Esophagus muscularis mucosa (tissue), 4 donors: ENCODE measurements at regions not wholly inside any gene's neighbourhood (a gene's known extent, or its start where the extent isn't known, plus 50 kb on each side); places are given as distances from the start of the nearest gene placed in this dataset.

Experiments used
- DNase-seq: peaks from one replicate; pipeline ENCODE4 v3.0.0-alpha.2; 2017; ENCODE audit errors: extremely low spot score
- H3K27ac ChIP-seq, 4 donors: fragments of 200-600 bp; sonication (generic); replicated peaks in 1 of 4; 1 replicate in 3 of 4; 2 replicates in 1 of 4; pipeline ENCODE4 v1.5.1; 2016 to 2019; ENCODE audit warnings: mild to moderate bottlenecking in 1 of 4
- H3K27me3 ChIP-seq, 4 donors: fragments of 200-600 bp; sonication (generic); one replicate each; pipeline versions ENCODE4 v1.5.1 to v1.6.0; 2016 to 2019
- H3K36me3 ChIP-seq, 4 donors: fragments of 200-600 bp; sonication (generic); one replicate each; pipeline ENCODE4 v1.5.1; 2016 to 2019
- H3K4me1 ChIP-seq, 4 donors: fragments of 200-600 bp; sonication (generic); one replicate each; pipeline ENCODE4 v1.5.1; 2016 to 2019
- H3K4me3 ChIP-seq, 4 donors: fragments of 200-600 bp; sonication (generic); 1 replicate in 2 of 4; 2 replicates in 2 of 4; pipeline ENCODE4 v1.5.1; 2016 to 2019; ENCODE audit warnings: mild to moderate bottlenecking in 4 of 4, moderate library complexity in 1 of 4
- H3K9me3 ChIP-seq, 4 donors: fragments of 200-600 bp; sonication (generic); 1 replicate in 3 of 4; 2 replicates in 1 of 4; pipeline ENCODE4 v1.5.1; 2016 to 2019
- EP300 ChIP-seq: sonication (generic); formaldehyde crosslinking; IDR thresholded peaks from one replicate; pipeline ENCODE4 v1.6.1; 2017; ENCODE audit warnings: antibody characterized with exemption
- POLR2A ChIP-seq: fragments of 450-650 bp; IDR thresholded peaks from one replicate; pipeline ENCODE4 v1.6.1; 2017; ENCODE audit warnings: antibody characterized with exemption, moderate library complexity, mild to moderate bottlenecking, low read depth
- POLR2AphosphoS5 ChIP-seq, 2 donors: sonication (generic); formaldehyde crosslinking; IDR thresholded peaks; one replicate each; pipeline ENCODE4 v1.6.1; 2017; ENCODE audit warnings: antibody characterized with exemption in 2 of 2
- WGBS: methylation state at CpG from one replicate; pipeline ENCODE4 v1.1.5; 2018; 5-methylcytosine and 5-hydroxymethylcytosine counted together
- intact Hi-C: fragments of 100-400 bp; cut with DNase I; formaldehyde crosslinking; loops from one replicate; pipeline ENCODE4 v1.15.1; 2023
- TF ChIP-seq, protein P1 (sequence below), 3 experiments: fragments of 200-600 bp in 2 of 3; fragments of 450-650 bp in 1 of 3; sonication (generic) in 2 of 3; IDR thresholded peaks; one replicate each; pipeline ENCODE4 v1.5.1; 2017 to 2019; ENCODE audit warnings: antibody characterized with exemption in 3 of 3, mild to moderate bottlenecking in 2 of 3, moderate library complexity in 1 of 3

GRCh38 chr14:38469156-38469555 lies 213.3 kb upstream of the CLEC14A start:
- TF ChIP-seq, protein P1, sequence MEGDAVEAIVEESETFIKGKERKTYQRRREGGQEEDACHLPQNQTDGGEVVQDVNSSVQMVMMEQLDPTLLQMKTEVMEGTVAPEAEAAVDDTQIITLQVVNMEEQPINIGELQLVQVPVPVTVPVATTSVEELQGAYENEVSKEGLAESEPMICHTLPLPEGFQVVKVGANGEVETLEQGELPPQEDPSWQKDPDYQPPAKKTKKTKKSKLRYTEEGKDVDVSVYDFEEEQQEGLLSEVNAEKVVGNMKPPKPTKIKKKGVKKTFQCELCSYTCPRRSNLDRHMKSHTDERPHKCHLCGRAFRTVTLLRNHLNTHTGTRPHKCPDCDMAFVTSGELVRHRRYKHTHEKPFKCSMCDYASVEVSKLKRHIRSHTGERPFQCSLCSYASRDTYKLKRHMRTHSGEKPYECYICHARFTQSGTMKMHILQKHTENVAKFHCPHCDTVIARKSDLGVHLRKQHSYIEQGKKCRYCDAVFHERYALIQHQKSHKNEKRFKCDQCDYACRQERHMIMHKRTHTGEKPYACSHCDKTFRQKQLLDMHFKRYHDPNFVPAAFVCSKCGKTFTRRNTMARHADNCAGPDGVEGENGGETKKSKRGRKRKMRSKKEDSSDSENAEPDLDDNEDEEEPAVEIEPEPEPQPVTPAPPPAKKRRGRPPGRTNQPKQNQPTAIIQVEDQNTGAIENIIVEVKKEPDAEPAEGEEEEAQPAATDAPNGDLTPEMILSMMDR (IDR thresholded peaks at IDR 0.05), result no peak
- TF ChIP-seq EP300, result no peak
- Histone ChIP-seq H3K27me3 (no peaks in the 10 kb centered on the region), H3K4me3 (no peak overlapping the region), H3K9me3 (peaks cover 0 to 4% (median 0%) of the 10 kb centered on the region in 4 donors), H3K4me1 (no peaks in the 10 kb centered on the region), H3K27ac (no peak overlapping the region), H3K36me3 (no peaks in the 10 kb centered on the region)
- intact Hi-C loops, result no loop called here
- 77% methylated on average over 2 of the region's 2 CpGs for WGBS
- no peak for DNase-seq

DNA sequence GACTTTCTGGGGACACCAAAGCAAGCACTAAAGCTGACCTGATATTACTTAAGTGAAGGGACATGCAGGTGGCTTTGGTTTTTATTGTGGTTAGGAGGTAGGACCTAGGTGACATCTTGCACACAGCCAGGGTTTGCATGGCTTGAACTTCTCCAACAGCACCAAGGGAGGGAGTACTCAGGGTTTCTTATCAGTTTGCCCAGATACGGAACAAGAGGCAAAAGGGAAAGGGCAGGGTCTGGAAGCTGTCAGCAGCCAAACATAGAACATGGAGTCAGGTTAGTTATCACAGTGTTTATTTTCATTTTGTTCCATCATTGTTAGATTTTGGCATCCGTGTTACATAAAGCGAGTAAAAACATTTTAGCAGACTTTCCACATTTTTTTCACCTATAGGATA lies 186.3 kb upstream of the CLEC14A start:
- Histone ChIP-seq H3K4me1 (no peaks in the 10 kb centered on the region), H3K9me3 (peaks cover 0 to 36% (median 18%) of the 10 kb centered on the region in 4 donors), H3K4me3 (no peak overlapping the region), H3K36me3 (no peaks in the 10 kb centered on the region), H3K27ac (no peak overlapping the region), H3K27me3 (no peaks in the 10 kb centered on the region)
- 28% methylated on average over 3 of the region's 3 CpGs for WGBS
- DNase-seq, result no peak
- TF ChIP-seq, protein P1 (IDR thresholded peaks at IDR 0.05), result no peak
- peak in 1 of 2 donors; percentile 13 for TF ChIP-seq POLR2AphosphoS5 (IDR thresholded peaks at IDR 0.05)
- intact Hi-C loops, result no loop called here

GRCh38 chr14:38432186-38432585 lies 176.3 kb upstream of the CLEC14A start:
- no peak for DNase-seq
- WGBS, result 78% methylated on average over 2 of the region's 2 CpGs
- H3K36me3 ChIP-seq, result no peaks in the 10 kb centered on the region
- H3K9me3 ChIP-seq, result no peaks in the 10 kb centered on the region
- intact Hi-C loops, result no loop called here
- TF ChIP-seq EP300 (no peak), POLR2A (no peak), POLR2AphosphoS5 (IDR thresholded peaks at IDR 0.05) (no peak)
- TF ChIP-seq, protein P1 (IDR thresholded peaks at IDR 0.05), result no peak
- H3K27me3 ChIP-seq, result no peaks in the 10 kb centered on the region
- H3K4me3 ChIP-seq, result no peak overlapping the region
- H3K27ac ChIP-seq, result no peak overlapping the region
- H3K4me1 ChIP-seq, result no peaks in the 10 kb centered on the region

- H3K36me3 ChIP-seq, result no peaks in the 10 kb centered on the region
- H3K9me3 ChIP-seq, result no peaks in the 10 kb centered on the region
- no peaks in the 10 kb centered on the region for H3K4me1 ChIP-seq
- H3K27ac ChIP-seq, result no peak overlapping the region
- no peaks in the 10 kb centered on the region for H3K27me3 ChIP-seq
- intact Hi-C loops, result no loop called here
- WGBS, result 85% methylated on average over 4 of the region's 4 CpGs
- TF ChIP-seq, protein P1 (IDR thresholded peaks at IDR 0.05), result no peak
- no peak for TF ChIP-seq POLR2A
- no peak for TF ChIP-seq EP300
- TF ChIP-seq POLR2AphosphoS5 (IDR thresholded peaks at IDR 0.05), result no peak
- DNase-seq, result no peak
- no peak overlapping the region for H3K4me3 ChIP-seq
These were observed 175.3 kb upstream of the CLEC14A start for GRCh38 chr14:38431156-38431555.

- no peak for TF ChIP-seq EP300
- TF ChIP-seq, protein P1 (IDR thresholded peaks at IDR 0.05), result no peak
- intact Hi-C loops, result no loop called here
- no peak overlapping the region for H3K27ac ChIP-seq
- H3K9me3 ChIP-seq, result no peaks in the 10 kb centered on the region
- H3K36me3 ChIP-seq, result no peaks in the 10 kb centered on the region
- no peaks in the 10 kb centered on the region for H3K27me3 ChIP-seq
- H3K4me1 ChIP-seq, result no peaks in the 10 kb centered on the region
- no peak overlapping the region for H3K4me3 ChIP-seq
- DNase-seq, result no peak
- 74% methylated on average over 2 of the region's 2 CpGs for WGBS
These were observed 174.6 kb upstream of the CLEC14A start for GRCh38 chr14:38430522-38430921.
